ENCODE measurements at regions not wholly inside any gene's neighbourhood (a gene's known extent, or its start where the extent isn't known, plus 50 kb on each side); places are given as distances from the start of the nearest gene placed in this dataset.

DNA sequence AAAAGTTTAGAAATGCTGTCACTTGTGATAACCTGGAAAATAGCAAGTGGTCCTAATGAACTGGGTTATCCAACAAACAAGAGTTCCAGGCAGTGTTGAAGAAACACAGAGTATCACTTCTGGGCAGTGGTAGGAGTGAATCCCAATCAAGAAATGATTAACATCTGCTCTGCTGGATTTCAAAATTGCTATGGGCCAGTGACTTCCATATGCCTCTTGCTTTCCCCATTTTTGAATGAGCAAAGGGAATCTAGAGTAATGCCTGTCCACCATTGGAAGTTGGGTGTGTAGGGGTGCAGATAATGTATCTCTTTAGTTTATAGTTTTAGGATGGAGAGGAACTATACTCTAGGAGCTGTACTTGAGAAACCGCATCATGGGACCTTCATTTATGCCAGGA is 236.5 kb downstream of the RPLP1 start:
- DNase-seq (ENCODE audit: low read depth, low spot score) (no peak), ATAC-seq (no peak)
- TF ChIP-seq TCF7L2 (IDR thresholded peaks at IDR 0.05; ENCODE audit: low read depth, low read length) (no peak), POLR2AphosphoS5 (IDR thresholded peaks at IDR 0.05; ENCODE audit: low read depth, low read length) (no peak), SIN3A (IDR thresholded peaks at IDR 0.05; ENCODE audit: borderline replicate concordance, insufficient read depth, low read depth, low read length) (no peak)
- TF ChIP-seq, protein P1, sequence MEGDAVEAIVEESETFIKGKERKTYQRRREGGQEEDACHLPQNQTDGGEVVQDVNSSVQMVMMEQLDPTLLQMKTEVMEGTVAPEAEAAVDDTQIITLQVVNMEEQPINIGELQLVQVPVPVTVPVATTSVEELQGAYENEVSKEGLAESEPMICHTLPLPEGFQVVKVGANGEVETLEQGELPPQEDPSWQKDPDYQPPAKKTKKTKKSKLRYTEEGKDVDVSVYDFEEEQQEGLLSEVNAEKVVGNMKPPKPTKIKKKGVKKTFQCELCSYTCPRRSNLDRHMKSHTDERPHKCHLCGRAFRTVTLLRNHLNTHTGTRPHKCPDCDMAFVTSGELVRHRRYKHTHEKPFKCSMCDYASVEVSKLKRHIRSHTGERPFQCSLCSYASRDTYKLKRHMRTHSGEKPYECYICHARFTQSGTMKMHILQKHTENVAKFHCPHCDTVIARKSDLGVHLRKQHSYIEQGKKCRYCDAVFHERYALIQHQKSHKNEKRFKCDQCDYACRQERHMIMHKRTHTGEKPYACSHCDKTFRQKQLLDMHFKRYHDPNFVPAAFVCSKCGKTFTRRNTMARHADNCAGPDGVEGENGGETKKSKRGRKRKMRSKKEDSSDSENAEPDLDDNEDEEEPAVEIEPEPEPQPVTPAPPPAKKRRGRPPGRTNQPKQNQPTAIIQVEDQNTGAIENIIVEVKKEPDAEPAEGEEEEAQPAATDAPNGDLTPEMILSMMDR (IDR thresholded peaks at IDR 0.05), result no peak
- TF ChIP-seq, protein P2, sequence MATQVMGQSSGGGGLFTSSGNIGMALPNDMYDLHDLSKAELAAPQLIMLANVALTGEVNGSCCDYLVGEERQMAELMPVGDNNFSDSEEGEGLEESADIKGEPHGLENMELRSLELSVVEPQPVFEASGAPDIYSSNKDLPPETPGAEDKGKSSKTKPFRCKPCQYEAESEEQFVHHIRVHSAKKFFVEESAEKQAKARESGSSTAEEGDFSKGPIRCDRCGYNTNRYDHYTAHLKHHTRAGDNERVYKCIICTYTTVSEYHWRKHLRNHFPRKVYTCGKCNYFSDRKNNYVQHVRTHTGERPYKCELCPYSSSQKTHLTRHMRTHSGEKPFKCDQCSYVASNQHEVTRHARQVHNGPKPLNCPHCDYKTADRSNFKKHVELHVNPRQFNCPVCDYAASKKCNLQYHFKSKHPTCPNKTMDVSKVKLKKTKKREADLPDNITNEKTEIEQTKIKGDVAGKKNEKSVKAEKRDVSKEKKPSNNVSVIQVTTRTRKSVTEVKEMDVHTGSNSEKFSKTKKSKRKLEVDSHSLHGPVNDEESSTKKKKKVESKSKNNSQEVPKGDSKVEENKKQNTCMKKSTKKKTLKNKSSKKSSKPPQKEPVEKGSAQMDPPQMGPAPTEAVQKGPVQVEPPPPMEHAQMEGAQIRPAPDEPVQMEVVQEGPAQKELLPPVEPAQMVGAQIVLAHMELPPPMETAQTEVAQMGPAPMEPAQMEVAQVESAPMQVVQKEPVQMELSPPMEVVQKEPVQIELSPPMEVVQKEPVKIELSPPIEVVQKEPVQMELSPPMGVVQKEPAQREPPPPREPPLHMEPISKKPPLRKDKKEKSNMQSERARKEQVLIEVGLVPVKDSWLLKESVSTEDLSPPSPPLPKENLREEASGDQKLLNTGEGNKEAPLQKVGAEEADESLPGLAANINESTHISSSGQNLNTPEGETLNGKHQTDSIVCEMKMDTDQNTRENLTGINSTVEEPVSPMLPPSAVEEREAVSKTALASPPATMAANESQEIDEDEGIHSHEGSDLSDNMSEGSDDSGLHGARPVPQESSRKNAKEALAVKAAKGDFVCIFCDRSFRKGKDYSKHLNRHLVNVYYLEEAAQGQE (IDR thresholded peaks at IDR 0.05; ENCODE audit: insufficient read depth in 1 of 2, low read depth in 2 of 2, low read length in 1 of 2), result no peak
- no peaks in the 10 kb centered on the region for H3K4me1 ChIP-seq (ENCODE audit: control insufficient read depth, insufficient read depth, low read length)
- in situ Hi-C loops (cut with HindIII; ENCODE audit: low pct_unique_long_range_greater_than_20kb, low sequenced_read_pairs) (no loop called here), intact Hi-C loops (cut with micrococcal nuclease; ENCODE audit: unreplicated experiment) (no loop called here)
- BruUV-seq (replicated peaks), result no TSS peak
- CTCF ChIA-PET, result no interaction called here
- H3K36me3 ChIP-seq (ENCODE audit: control insufficient read depth, insufficient read depth, low read length), result no peaks in the 10 kb centered on the region
- H3K27me3 ChIP-seq (ENCODE audit: control insufficient read depth, insufficient read depth, low read length), result peaks cover 4% of the 10 kb centered on the region; the same call in 1 of the 2 replicates
- no peak overlapping the region for H3K27ac ChIP-seq (ENCODE audit: low read length)
- H3K4me3 ChIP-seq (ENCODE audit: low read depth in 2 of 2, low read length in 2 of 2), result no peak overlapping the region
- H3K9me3 ChIP-seq (ENCODE audit: control insufficient read depth, insufficient read depth, low read depth, low read length), result peaks cover 12% of the 10 kb centered on the region; the same call in 1 of the 2 replicates
- POLR2A ChIA-PET, result no interaction called here

DNA sequence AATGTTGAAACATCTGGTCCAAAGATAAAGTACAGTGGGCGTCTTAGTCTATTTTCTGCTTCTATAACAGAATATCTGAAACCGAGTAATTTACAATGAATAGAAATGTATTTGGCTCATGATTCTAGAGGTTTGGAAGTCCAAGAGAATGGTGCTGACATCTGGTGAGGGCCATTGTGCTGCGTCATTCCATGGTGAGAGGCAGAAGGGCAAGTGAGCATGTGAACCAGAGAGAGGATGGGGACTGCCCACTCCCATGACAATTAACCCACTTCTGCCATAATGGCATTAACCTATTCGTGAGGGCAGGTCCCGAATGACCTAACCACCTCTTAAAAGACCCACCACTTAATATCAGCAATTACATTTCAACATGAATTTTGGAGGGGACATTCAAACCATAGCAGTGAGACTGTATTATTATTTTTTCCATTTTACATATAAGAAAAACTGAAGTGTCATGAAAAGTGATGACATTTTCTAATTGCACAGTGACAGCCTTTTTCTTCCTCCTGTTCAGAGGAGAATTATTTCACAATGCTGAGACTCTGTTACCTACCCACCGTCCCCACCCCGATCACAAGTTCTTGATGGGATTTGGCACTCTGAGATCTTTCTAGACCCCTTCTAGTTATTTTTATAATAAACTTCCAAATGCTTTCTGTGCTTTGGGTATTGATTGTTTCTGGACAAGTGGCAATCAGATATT is 238.8 kb downstream of the RPLP1 start:
- peaks cover 4% of the 10 kb centered on the region; the same call in 1 of the 2 replicates for H3K27me3 ChIP-seq (ENCODE audit: control insufficient read depth, insufficient read depth, low read length)
- no peak overlapping the region for H3K27ac ChIP-seq (ENCODE audit: low read length)
- CTCF ChIA-PET, result no interaction called here
- H3K36me3 ChIP-seq (ENCODE audit: control insufficient read depth, insufficient read depth, low read length), result no peaks in the 10 kb centered on the region
- TF ChIP-seq, protein P1 (IDR thresholded peaks at IDR 0.05), result no peak
- no peak for TF ChIP-seq SIN3A (IDR thresholded peaks at IDR 0.05; ENCODE audit: borderline replicate concordance, insufficient read depth, low read depth, low read length)
- TF ChIP-seq, protein P2 (IDR thresholded peaks at IDR 0.05; ENCODE audit: insufficient read depth in 1 of 2, low read depth in 2 of 2, low read length in 1 of 2), result no peak
- no peak for TF ChIP-seq TCF7L2 (IDR thresholded peaks at IDR 0.05; ENCODE audit: low read depth, low read length)
- TF ChIP-seq POLR2AphosphoS5 (IDR thresholded peaks at IDR 0.05; ENCODE audit: low read depth, low read length), result no peak
- ATAC-seq, result no peak
- POLR2A ChIA-PET, result no interaction called here
- DNase-seq (ENCODE audit: low read depth, low spot score), result no peak
- H3K4me1 ChIP-seq (ENCODE audit: control insufficient read depth, insufficient read depth, low read length), result no peaks in the 10 kb centered on the region
- H3K4me3 ChIP-seq (ENCODE audit: low read depth in 2 of 2, low read length in 2 of 2), result no peak overlapping the region
- no TSS peak for BruUV-seq (replicated peaks)
- H3K9me3 ChIP-seq (ENCODE audit: control insufficient read depth, insufficient read depth, low read depth, low read length), result peaks cover 12% of the 10 kb centered on the region; the same call in 1 of the 2 replicates
- intact Hi-C loops (cut with micrococcal nuclease; ENCODE audit: unreplicated experiment), result no loop called here
- in situ Hi-C loops (cut with HindIII; ENCODE audit: low pct_unique_long_range_greater_than_20kb, low sequenced_read_pairs), result no loop called here
